Activated CD4-positive, CD25-positive, alpha-beta regulatory T cell (primary cell): ENCODE measurements at regions not wholly inside any gene's neighbourhood (a gene's known extent, or its start where the extent isn't known, plus 50 kb on each side); places are given as distances from the start of the nearest gene placed in this dataset.
"Not testable (repeated sequence)": the region's sequence is repeated elsewhere in the genome, so short reads cannot be mapped to it uniquely, and the experiment has no call there.

Experiments
- DNase-seq, 4 experiments: peaks; one replicate each; lab custom pipeline; 2025; lab: John Stamatoyannopoulos, UW

- DNase-seq, result no peak
Observed at GRCh38 chr6:14292119-14292518, 174.5 kb downstream of the CD83 start.

GRCh38 chr6:14294270-14294951 is 176.8 kb downstream of the CD83 start:
- DNase-seq, result no peak

GRCh38 chr6:14296698-14297097 is 179.1 kb downstream of the CD83 start:
- DNase-seq, result not testable (repeated sequence)

GRCh38 chr6:14297118-14297517 is 179.5 kb downstream of the CD83 start:
- DNase-seq, result not testable (repeated sequence)

GRCh38 chr6:14300189-14300588 is 182.6 kb downstream of the CD83 start:
- DNase-seq, result not testable (repeated sequence)

GRCh38 chr6:14300721-14301120 is 183.1 kb downstream of the CD83 start:
- not testable (repeated sequence) for DNase-seq

- DNase-seq, result not testable (repeated sequence)
Observed at GRCh38 chr6:14301477-14301876, 183.9 kb downstream of the CD83 start.

- no peak for DNase-seq
Observed at GRCh38 chr6:14305131-14305530, 187.6 kb downstream of the CD83 start.

- DNase-seq, result no peak
Observed at GRCh38 chr6:14305624-14306023, 188.1 kb downstream of the CD83 start.

- DNase-seq, result no peak
Observed at GRCh38 chr6:14306151-14306906, 188.8 kb downstream of the CD83 start.

GRCh38 chr6:14309516-14309915 is 191.9 kb downstream of the CD83 start:
- DNase-seq, result no peak

GRCh38 chr6:14309951-14310445 is 192.4 kb downstream of the CD83 start:
- no peak for DNase-seq

GRCh38 chr6:14310960-14311359 is 193.4 kb downstream of the CD83 start:
- DNase-seq, result no peak

GRCh38 chr6:14312587-14312986 is 195.0 kb downstream of the CD83 start:
- DNase-seq, result no peak

GRCh38 chr6:14313248-14313647 is 195.7 kb downstream of the CD83 start:
- no peak for DNase-seq

- DNase-seq, result no peak
Observed at GRCh38 chr6:14315353-14315752, 197.8 kb downstream of the CD83 start.

GRCh38 chr6:14316651-14317386 is 199.2 kb downstream of the CD83 start:
- DNase-seq, result no peak

GRCh38 chr6:14317387-14317970 is 199.9 kb downstream of the CD83 start:
- DNase-seq, result no peak

GRCh38 chr6:14320332-14320731 is 202.8 kb downstream of the CD83 start:
- no peak for DNase-seq

- DNase-seq, result no peak
Observed at GRCh38 chr6:14321992-14322772, 204.6 kb downstream of the CD83 start.

GRCh38 chr6:14322841-14323240 is 205.3 kb downstream of the CD83 start:
- no peak for DNase-seq
